Right ventricle myocardium inferior (tissue), 1 donor: ENCODE measurements at regions not wholly inside any gene's neighbourhood (a gene's known extent, or its start where the extent isn't known, plus 50 kb on each side); places are given as distances from the start of the nearest gene placed in this dataset.

Experiments
- ATAC-seq: fragments of 200-7000 bp; cut with Tn5 transposase; one replicate; pipeline ENCODE4 v1.9.1; 2020; ENCODE audit warnings: mild to moderate bottlenecking, moderate library complexity
- DNase-seq: peaks from one replicate; pipeline ENCODE4 v3.0.0; 2021; ENCODE audit errors: missing footprints
- intact Hi-C: fragments of 100-400 bp; cut with DNase I; formaldehyde crosslinking; loops from one replicate; pipeline ENCODE4 v1.11.0; 2022
- donor health status: DM: no; HTN: yes; CAD: no; lungs with severe emphysema.

- ATAC-seq (no peak), DNase-seq (no peak)
- intact Hi-C loops = no loop called here
Observed at GRCh38 chr2:64348386-64349130, 105.4 kb upstream of the LGALSL start.

- intact Hi-C loops = no loop called here
- no peak for ATAC-seq
- no peak for DNase-seq
Observed at GRCh38 chr2:64349131-64349530, 104.8 kb upstream of the LGALSL start.

GRCh38 chr2:64350996-64351395 is 103.0 kb upstream of the LGALSL start:
- DNase-seq (no peak), ATAC-seq (no peak)
- intact Hi-C loops = no loop called here

- no peak for ATAC-seq
- intact Hi-C loops = no loop called here
Observed at GRCh38 chr2:64352292-64352691, 101.7 kb upstream of the LGALSL start.

GRCh38 chr2:64354857-64355680 is 98.9 kb upstream of the LGALSL start:
- intact Hi-C loops = no loop called here
- DNase-seq = no peak
- ATAC-seq = no peak

More at GRCh38 chr2:64352292-64352691, 101.7 kb upstream of the LGALSL start:
- DNase-seq = no peak

- DNase-seq = no peak
- ATAC-seq = no peak
Observed at GRCh38 chr2:64356906-64357305, 97.1 kb upstream of the LGALSL start.

GRCh38 chr2:64359171-64359891 is 94.6 kb upstream of the LGALSL start:
- ATAC-seq (no peak), DNase-seq (no peak)
- intact Hi-C loops = no loop called here

More at GRCh38 chr2:64356906-64357305, 97.1 kb upstream of the LGALSL start:
- intact Hi-C loops = no loop called here

GRCh38 chr2:64359892-64360657 is 93.9 kb upstream of the LGALSL start:
- peak; percentile 86 for ATAC-seq
- intact Hi-C loops = no loop called here
- DNase-seq = peak; percentile 75

- no peak for ATAC-seq
- intact Hi-C loops = no loop called here
- DNase-seq = no peak
Observed at GRCh38 chr2:64361151-64361938, 92.6 kb upstream of the LGALSL start.

GRCh38 chr2:64362562-64363026 is 91.4 kb upstream of the LGALSL start:
- ATAC-seq (no peak), DNase-seq (no peak)
- intact Hi-C loops = no loop called here

- DNase-seq = no peak
- intact Hi-C loops = no loop called here
- no peak for ATAC-seq
Observed at GRCh38 chr2:64363140-64363539, 90.8 kb upstream of the LGALSL start.

GRCh38 chr2:64363848-64364247 is 90.1 kb upstream of the LGALSL start:
- ATAC-seq = no peak
- DNase-seq = no peak
- intact Hi-C loops = no loop called here

- ATAC-seq (no peak), DNase-seq (no peak)
- intact Hi-C loops = no loop called here
Observed at GRCh38 chr2:64367444-64368232, 86.3 kb upstream of the LGALSL start.

- intact Hi-C loops = no loop called here
- DNase-seq (no peak), ATAC-seq (no peak)
Observed at GRCh38 chr2:64369706-64370105, 84.3 kb upstream of the LGALSL start.

GRCh38 chr2:64371727-64372126 is 82.2 kb upstream of the LGALSL start:
- no peak for DNase-seq
- intact Hi-C loops = no loop called here
- ATAC-seq = no peak

GRCh38 chr2:64374686-64375085 is 79.3 kb upstream of the LGALSL start:
- no peak for DNase-seq
- peak; percentile 44 for ATAC-seq
- intact Hi-C loops = no loop called here

- DNase-seq (no peak), ATAC-seq (no peak)
- intact Hi-C loops = no loop called here
Observed at GRCh38 chr2:64376926-64377325, 77.0 kb upstream of the LGALSL start.
